Hepatocyte (in vitro differentiated cells): ENCODE measurements at regions not wholly inside any gene's neighbourhood (a gene's known extent, or its start where the extent isn't known, plus 50 kb on each side); places are given as distances from the start of the nearest gene placed in this dataset.

Experiments used
- EZH2 ChIP-seq: fragments of 200-600 bp; sonication (generic); IDR thresholded peaks from 2 replicates; pipeline ENCODE4 v1.6.1; 2016; ENCODE audit warnings: antibody characterized with exemption, mild to moderate bottlenecking, borderline replicate concordance
- TF ChIP-seq, protein P1 (sequence below): fragments of 200-600 bp; sonication (generic); IDR thresholded peaks from 2 replicates; pipeline ENCODE4 v1.5.1; 2016; ENCODE audit warnings: antibody characterized with exemption, mild to moderate bottlenecking; ENCODE audit not compliant: poor library complexity

DNA sequence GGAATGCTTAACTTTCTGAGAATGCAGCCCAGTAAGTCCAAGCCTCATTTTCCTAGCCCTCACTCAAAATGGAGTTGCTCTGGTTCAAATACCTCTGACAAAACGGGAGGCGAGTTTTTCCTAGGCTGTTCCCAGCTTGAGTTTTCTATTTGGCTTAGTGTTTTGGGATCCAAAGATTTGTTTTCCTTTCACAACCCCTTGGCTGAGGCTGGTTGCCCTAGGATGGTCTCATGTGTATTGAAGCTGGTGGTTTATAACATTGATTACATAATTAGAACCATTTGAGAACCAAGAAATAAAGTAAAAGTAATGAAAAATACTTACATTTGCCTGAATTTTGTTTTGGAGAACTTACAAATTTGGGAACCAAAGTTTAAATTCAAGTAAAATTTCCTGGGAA is 611.1 kb upstream of the LUZP2 start:
- TF ChIP-seq, protein P1, sequence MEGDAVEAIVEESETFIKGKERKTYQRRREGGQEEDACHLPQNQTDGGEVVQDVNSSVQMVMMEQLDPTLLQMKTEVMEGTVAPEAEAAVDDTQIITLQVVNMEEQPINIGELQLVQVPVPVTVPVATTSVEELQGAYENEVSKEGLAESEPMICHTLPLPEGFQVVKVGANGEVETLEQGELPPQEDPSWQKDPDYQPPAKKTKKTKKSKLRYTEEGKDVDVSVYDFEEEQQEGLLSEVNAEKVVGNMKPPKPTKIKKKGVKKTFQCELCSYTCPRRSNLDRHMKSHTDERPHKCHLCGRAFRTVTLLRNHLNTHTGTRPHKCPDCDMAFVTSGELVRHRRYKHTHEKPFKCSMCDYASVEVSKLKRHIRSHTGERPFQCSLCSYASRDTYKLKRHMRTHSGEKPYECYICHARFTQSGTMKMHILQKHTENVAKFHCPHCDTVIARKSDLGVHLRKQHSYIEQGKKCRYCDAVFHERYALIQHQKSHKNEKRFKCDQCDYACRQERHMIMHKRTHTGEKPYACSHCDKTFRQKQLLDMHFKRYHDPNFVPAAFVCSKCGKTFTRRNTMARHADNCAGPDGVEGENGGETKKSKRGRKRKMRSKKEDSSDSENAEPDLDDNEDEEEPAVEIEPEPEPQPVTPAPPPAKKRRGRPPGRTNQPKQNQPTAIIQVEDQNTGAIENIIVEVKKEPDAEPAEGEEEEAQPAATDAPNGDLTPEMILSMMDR: no peak
- TF ChIP-seq EZH2: no peak
